GM12892 (cell line): ENCODE measurements at regions not wholly inside any gene's neighbourhood (a gene's known extent, or its start where the extent isn't known, plus 50 kb on each side); places are given as distances from the start of the nearest gene placed in this dataset.

Experiments
- POLR2A ChIP-seq: IDR thresholded peaks from 2 replicates; pipeline ENCODE4 v1.6.1; 2011; ENCODE audit warnings: low read depth, low read length, control low read depth
- TAF1 ChIP-seq: IDR thresholded peaks from 2 replicates; pipeline ENCODE4 v1.6.1; 2011; ENCODE audit warnings: low read depth, mild to moderate bottlenecking, control low read depth, low read length, borderline replicate concordance

- TF ChIP-seq TAF1 (no peak), POLR2A (no peak)
Observed at GRCh38 chr2:45171136-45171501, 161.9 kb upstream of the SIX2 start.
